WTC11 (cell line): ENCODE measurements at regions not wholly inside any gene's neighbourhood (a gene's known extent, or its start where the extent isn't known, plus 50 kb on each side); places are given as distances from the start of the nearest gene placed in this dataset.

ENCODE experiments used
- ATF1 ChIP-seq: sonication (generic); formaldehyde crosslinking; IDR thresholded peaks from 2 replicates; pipeline ENCODE4 v1.8.1; 2023; ENCODE audit warnings: mild to moderate bottlenecking, moderate library complexity, missing genetic modification reagents
- CTCF ChIP-seq: fragments of 200-600 bp; IDR thresholded peaks from 2 replicates; pipeline ENCODE4 v1.8.0; 2022; ENCODE audit warnings: antibody characterized with exemption
- ZBTB43 ChIP-seq: sonication (generic); formaldehyde crosslinking; IDR thresholded peaks from 2 replicates; pipeline ENCODE4 v1.8.1; 2023; ENCODE audit warnings: mild to moderate bottlenecking, missing genetic modification reagents
- TF ChIP-seq, protein P1 (sequence below): sonication (generic); formaldehyde crosslinking; IDR thresholded peaks from 2 replicates; pipeline ENCODE4 v1.8.1; 2023; ENCODE audit warnings: mild to moderate bottlenecking, missing genetic modification reagents, moderate library complexity

DNA sequence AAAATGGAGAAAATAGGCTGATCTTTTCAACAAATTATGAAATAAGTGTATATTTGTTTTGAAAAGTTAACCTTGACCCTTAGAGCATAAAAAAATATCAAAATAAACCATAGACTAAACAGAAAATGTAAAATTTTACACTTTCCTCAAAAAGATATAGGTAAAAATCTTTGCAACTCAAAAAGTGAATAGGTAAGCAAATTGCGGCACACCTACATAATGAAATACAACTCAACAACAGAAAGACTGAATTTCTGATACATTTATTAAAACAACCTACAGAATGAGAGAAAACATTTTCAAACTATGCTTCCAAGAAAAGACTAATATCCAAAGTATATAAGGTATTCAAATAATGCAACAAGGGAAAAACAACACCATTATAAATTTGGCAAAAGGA, 425.7 kb upstream of the KHDRBS2 start:
- TF ChIP-seq ZBTB43 (CRISPR knock-in tag) (no peak), ATF1 (CRISPR knock-in tag) (no peak), CTCF (no peak)
- TF ChIP-seq, protein P1, sequence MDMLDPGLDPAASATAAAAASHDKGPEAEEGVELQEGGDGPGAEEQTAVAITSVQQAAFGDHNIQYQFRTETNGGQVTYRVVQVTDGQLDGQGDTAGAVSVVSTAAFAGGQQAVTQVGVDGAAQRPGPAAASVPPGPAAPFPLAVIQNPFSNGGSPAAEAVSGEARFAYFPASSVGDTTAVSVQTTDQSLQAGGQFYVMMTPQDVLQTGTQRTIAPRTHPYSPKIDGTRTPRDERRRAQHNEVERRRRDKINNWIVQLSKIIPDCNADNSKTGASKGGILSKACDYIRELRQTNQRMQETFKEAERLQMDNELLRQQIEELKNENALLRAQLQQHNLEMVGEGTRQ (CRISPR knock-in tag), result no peak
